HEK293 (cell line): ENCODE measurements at regions not wholly inside any gene's neighbourhood (a gene's known extent, or its start where the extent isn't known, plus 50 kb on each side); places are given as distances from the start of the nearest gene placed in this dataset.

Experiments used
- CTCF ChIA-PET: fragments of 350-600 bp; formaldehyde crosslinking; extraction: SDS; loops from one replicate; lab custom pipeline; 2021; ENCODE audit warnings: antibody characterized with exemption; lab: Yijun Ruan, JAX
- POLR2A ChIA-PET: fragments of 300-600 bp; formaldehyde crosslinking; extraction: SDS; loops from one replicate; lab custom pipeline; 2020; ENCODE audit warnings: antibody characterized with exemption, inconsistent platforms; lab: Yijun Ruan, JAX
- H3K27ac ChIP-seq: fragments of 200-500 bp; sonication (Bioruptor generic); 2 replicates; pipeline ENCODE4 v1.5.1; 2014; ENCODE audit warnings: low read depth, low read length, control low read depth, inconsistent platforms; ENCODE audit errors: extremely low read depth
- H3K36me3 ChIP-seq, 2 experiments: fragments of 200-500 bp in 1 of 2; sonication (Bioruptor generic) in 1 of 2; 1 replicate in 1 of 2; 2 replicates in 1 of 2; pipeline ENCODE4 v1.5.1; 2014 to 2017; ENCODE audit warnings: inconsistent platforms in 2 of 2, low read length in 2 of 2; ENCODE audit not compliant: control insufficient read depth in 2 of 2, insufficient read depth in 1 of 2
- H3K4me1 ChIP-seq: fragments of 200-500 bp; sonication (Bioruptor generic); 2 replicates; pipeline ENCODE4 v1.5.1; 2014; ENCODE audit warnings: mild to moderate bottlenecking, low read length, inconsistent platforms; ENCODE audit not compliant: control insufficient read depth, insufficient read depth
- H3K4me3 ChIP-seq: 2 replicates; pipeline ENCODE4 v1.5.1; 2011; ENCODE audit warnings: low read depth, mild to moderate bottlenecking, control low read depth, low read length, moderate library complexity
- H3K9me3 ChIP-seq: fragments of 200-500 bp; sonication (Bioruptor generic); 2 replicates; pipeline ENCODE4 v1.5.1; 2014; ENCODE audit warnings: low read depth, low read length, inconsistent platforms; ENCODE audit not compliant: control insufficient read depth, insufficient read depth
- BCL11B ChIP-seq: fragments of 450-650 bp; formaldehyde crosslinking; IDR thresholded peaks from 2 replicates; pipeline ENCODE4 v1.5.1; 2016; ENCODE audit warnings: low read depth, missing biosample characterization, missing genetic modification characterization
- FEZF1 ChIP-seq: fragments of 450-650 bp; formaldehyde crosslinking; IDR thresholded peaks from 2 replicates; pipeline ENCODE4 v1.5.1; 2016; ENCODE audit warnings: missing biosample characterization, missing genetic modification characterization
- KLF8 ChIP-seq: fragments of 450-650 bp; formaldehyde crosslinking; IDR thresholded peaks from 2 replicates; pipeline ENCODE4 v1.5.1; 2016; ENCODE audit warnings: missing biosample characterization, missing genetic modification characterization
- MEIS1 ChIP-seq: sonication (generic); formaldehyde crosslinking; IDR thresholded peaks from 2 replicates; pipeline ENCODE4 v1.8.1; 2022; ENCODE audit warnings: missing genetic modification reagents, mild to moderate bottlenecking, borderline replicate concordance
- PBX3 ChIP-seq: sonication (generic); formaldehyde crosslinking; IDR thresholded peaks from 2 replicates; pipeline ENCODE4 v1.8.1; 2022; ENCODE audit warnings: mild to moderate bottlenecking, moderate library complexity, missing genetic modification reagents
- SETDB1 ChIP-seq: IDR thresholded peaks from one replicate; pipeline ENCODE4 v1.6.1; 2017; ENCODE audit warnings: mild to moderate bottlenecking, low read length, moderate library complexity, mixed read lengths; ENCODE audit not compliant: insufficient read length
- SP7 ChIP-seq: fragments of 450-650 bp; formaldehyde crosslinking; IDR thresholded peaks from 2 replicates; pipeline ENCODE4 v1.5.1; 2016; ENCODE audit warnings: missing biosample characterization, missing genetic modification characterization
- ZBTB21 ChIP-seq: fragments of 450-650 bp; formaldehyde crosslinking; IDR thresholded peaks from 2 replicates; pipeline ENCODE4 v1.5.1; 2017; ENCODE audit warnings: missing biosample characterization, missing genetic modification characterization
- ZEB2 ChIP-seq: fragments of 450-650 bp; formaldehyde crosslinking; IDR thresholded peaks from 2 replicates; pipeline ENCODE4 v1.5.1; 2016; ENCODE audit warnings: missing biosample characterization, missing genetic modification characterization
- ZNF133 ChIP-seq: fragments of 450-650 bp; formaldehyde crosslinking; IDR thresholded peaks from 2 replicates; pipeline ENCODE4 v1.5.1; 2016; ENCODE audit warnings: missing biosample characterization, missing genetic modification characterization
- ZNF416 ChIP-seq: fragments of 450-650 bp; formaldehyde crosslinking; IDR thresholded peaks from 2 replicates; pipeline ENCODE4 v1.5.1; 2016; ENCODE audit warnings: missing biosample characterization, missing genetic modification characterization
- ZNF433 ChIP-seq: fragments of 450-650 bp; formaldehyde crosslinking; IDR thresholded peaks from 2 replicates; pipeline ENCODE4 v1.5.1; 2016; ENCODE audit warnings: missing biosample characterization, missing genetic modification characterization, low read depth
- ZNF514 ChIP-seq: fragments of 450-650 bp; formaldehyde crosslinking; IDR thresholded peaks from 2 replicates; pipeline ENCODE4 v1.5.1; 2016; ENCODE audit warnings: missing biosample characterization, missing genetic modification characterization
- ZNF623 ChIP-seq: fragments of 450-650 bp; formaldehyde crosslinking; IDR thresholded peaks from 2 replicates; pipeline ENCODE4 v1.5.1; 2016; ENCODE audit warnings: missing biosample characterization, missing genetic modification characterization
- ZNF624 ChIP-seq: fragments of 450-650 bp; formaldehyde crosslinking; IDR thresholded peaks from 2 replicates; pipeline ENCODE4 v1.5.1; 2017; ENCODE audit warnings: missing biosample characterization, missing genetic modification characterization
- ZNF626 ChIP-seq: fragments of 450-650 bp; sonication (Bioruptor Pico); formaldehyde crosslinking; IDR thresholded peaks from 2 replicates; pipeline ENCODE4 v1.5.1; 2018; ENCODE audit warnings: missing biosample characterization, missing genetic modification characterization, inconsistent platforms
- ZNF776 ChIP-seq: fragments of 450-650 bp; formaldehyde crosslinking; IDR thresholded peaks from 2 replicates; pipeline ENCODE4 v1.5.0; 2017; ENCODE audit warnings: missing biosample characterization, missing genetic modification characterization, borderline replicate concordance
- ZNF837 ChIP-seq: fragments of 450-650 bp; formaldehyde crosslinking; IDR thresholded peaks from 2 replicates; pipeline ENCODE4 v1.5.1; 2016; ENCODE audit warnings: missing biosample characterization, missing genetic modification characterization
- ZNF843 ChIP-seq: fragments of 450-650 bp; formaldehyde crosslinking; IDR thresholded peaks from 2 replicates; pipeline ENCODE4 v1.5.1; 2016; ENCODE audit warnings: missing biosample characterization, missing genetic modification characterization
- ZSCAN18 ChIP-seq: fragments of 450-650 bp; formaldehyde crosslinking; IDR thresholded peaks from 2 replicates; pipeline ENCODE4 v1.5.1; 2016; ENCODE audit warnings: missing biosample characterization, missing genetic modification characterization
- TF ChIP-seq, protein P1 (sequence below): fragments of 450-650 bp; IDR thresholded peaks from 2 replicates; pipeline ENCODE4 v1.5.1; 2018; ENCODE audit warnings: missing biosample characterization, mild to moderate bottlenecking, missing genetic modification characterization
- TF ChIP-seq, protein P2 (sequence below): fragments of 450-650 bp; formaldehyde crosslinking; IDR thresholded peaks from 2 replicates; pipeline ENCODE4 v1.5.1; 2016; ENCODE audit warnings: missing biosample characterization, missing genetic modification characterization
- TF ChIP-seq, protein P3 (sequence below): fragments of 450-650 bp; formaldehyde crosslinking; IDR thresholded peaks from 2 replicates; pipeline ENCODE4 v1.5.1; 2016; ENCODE audit warnings: missing biosample characterization, missing genetic modification characterization

DNA sequence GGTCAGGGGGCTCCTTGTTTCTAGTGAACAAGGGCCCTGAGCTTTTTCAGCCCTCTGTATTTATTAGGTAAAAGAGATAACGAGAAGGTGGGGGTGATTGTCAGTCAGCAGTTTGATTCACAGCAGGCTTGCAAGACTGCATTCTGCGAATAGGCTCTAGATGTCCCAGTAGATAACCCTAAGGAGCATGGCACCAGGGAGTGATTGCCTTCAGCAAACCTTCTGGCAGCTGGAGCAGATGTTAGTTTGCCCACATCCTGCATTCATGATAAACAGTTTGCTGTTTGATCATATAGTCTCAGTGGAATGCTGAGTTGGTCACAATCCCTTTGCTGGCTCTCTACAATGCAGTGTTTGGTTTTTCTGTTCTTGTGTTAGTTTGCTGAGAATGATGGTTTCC lies 161.3 kb upstream of the GADL1 start (continued):
- no peak for TF ChIP-seq ZSCAN18
- TF ChIP-seq ZNF133 (tag by site-specific recombination) = no peak
- TF ChIP-seq, all 188 proteins: peak for 0

DNA sequence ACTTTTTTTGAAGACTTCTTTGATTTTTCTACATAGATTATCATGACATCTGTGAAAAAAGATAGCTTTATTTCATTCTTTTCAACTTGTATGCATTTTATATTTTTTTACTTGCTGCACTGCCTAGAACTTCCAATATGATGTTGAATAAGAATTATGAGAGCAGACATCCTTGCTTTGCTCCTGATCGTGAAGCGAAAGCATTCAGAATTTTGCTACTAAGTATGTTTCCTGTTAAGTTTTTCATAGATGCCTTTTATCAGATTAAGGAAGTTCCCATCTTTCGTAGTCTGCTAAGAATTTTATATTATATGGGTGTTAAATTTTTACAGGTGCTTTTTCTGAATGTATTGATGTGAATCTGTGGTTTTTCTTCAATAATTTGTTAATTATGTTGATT lies 163.4 kb upstream of the GADL1 start:
- H3K9me3 ChIP-seq = no peaks in the 10 kb centered on the region
- no peak overlapping the region for H3K27ac ChIP-seq
- H3K4me3 ChIP-seq = no peak overlapping the region
- TF ChIP-seq, protein P1, sequence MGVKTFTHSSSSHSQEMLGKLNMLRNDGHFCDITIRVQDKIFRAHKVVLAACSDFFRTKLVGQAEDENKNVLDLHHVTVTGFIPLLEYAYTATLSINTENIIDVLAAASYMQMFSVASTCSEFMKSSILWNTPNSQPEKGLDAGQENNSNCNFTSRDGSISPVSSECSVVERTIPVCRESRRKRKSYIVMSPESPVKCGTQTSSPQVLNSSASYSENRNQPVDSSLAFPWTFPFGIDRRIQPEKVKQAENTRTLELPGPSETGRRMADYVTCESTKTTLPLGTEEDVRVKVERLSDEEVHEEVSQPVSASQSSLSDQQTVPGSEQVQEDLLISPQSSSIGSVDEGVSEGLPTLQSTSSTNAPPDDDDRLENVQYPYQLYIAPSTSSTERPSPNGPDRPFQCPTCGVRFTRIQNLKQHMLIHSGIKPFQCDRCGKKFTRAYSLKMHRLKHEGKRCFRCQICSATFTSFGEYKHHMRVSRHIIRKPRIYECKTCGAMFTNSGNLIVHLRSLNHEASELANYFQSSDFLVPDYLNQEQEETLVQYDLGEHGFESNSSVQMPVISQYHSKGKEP (tag by site-specific recombination) = no peak
- TF ChIP-seq, protein P2, sequence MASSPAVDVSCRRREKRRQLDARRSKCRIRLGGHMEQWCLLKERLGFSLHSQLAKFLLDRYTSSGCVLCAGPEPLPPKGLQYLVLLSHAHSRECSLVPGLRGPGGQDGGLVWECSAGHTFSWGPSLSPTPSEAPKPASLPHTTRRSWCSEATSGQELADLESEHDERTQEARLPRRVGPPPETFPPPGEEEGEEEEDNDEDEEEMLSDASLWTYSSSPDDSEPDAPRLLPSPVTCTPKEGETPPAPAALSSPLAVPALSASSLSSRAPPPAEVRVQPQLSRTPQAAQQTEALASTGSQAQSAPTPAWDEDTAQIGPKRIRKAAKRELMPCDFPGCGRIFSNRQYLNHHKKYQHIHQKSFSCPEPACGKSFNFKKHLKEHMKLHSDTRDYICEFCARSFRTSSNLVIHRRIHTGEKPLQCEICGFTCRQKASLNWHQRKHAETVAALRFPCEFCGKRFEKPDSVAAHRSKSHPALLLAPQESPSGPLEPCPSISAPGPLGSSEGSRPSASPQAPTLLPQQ = no peak
- TF ChIP-seq PBX3 (CRISPR knock-in tag) (no peak), SETDB1 (no peak), KLF8 (tag by site-specific recombination) (no peak), ZNF776 (no peak), ZNF843 (tag by site-specific recombination) (no peak), ZNF514 (tag by site-specific recombination) (no peak), ZEB2 (tag by site-specific recombination) (no peak)
- no peaks in the 10 kb centered on the region for H3K36me3 ChIP-seq
- POLR2A ChIA-PET = no interaction called here
- H3K4me1 ChIP-seq = no peaks in the 10 kb centered on the region
- CTCF ChIA-PET = no interaction called here

GRCh38 chr3:31064021-31064420 lies 169.6 kb upstream of the GADL1 start:
- H3K4me1 ChIP-seq = no peaks in the 10 kb centered on the region
- no peaks in the 10 kb centered on the region for H3K36me3 ChIP-seq
- CTCF ChIA-PET = no interaction called here
- no peak for TF ChIP-seq ZNF623 (tag by site-specific recombination)
- TF ChIP-seq, all 188 proteins: peak for 0
- POLR2A ChIA-PET = no interaction called here
- Histone ChIP-seq H3K4me3 (no peak overlapping the region), H3K27ac (no peak overlapping the region), H3K9me3 (no peaks in the 10 kb centered on the region)

- Histone ChIP-seq H3K4me3 (no peak overlapping the region), H3K27ac (no peak overlapping the region), H3K36me3 (no peaks in the 10 kb centered on the region), H3K4me1 (no peaks in the 10 kb centered on the region), H3K9me3 (no peaks in the 10 kb centered on the region)
- ChIA-PET CTCF (no interaction called here), POLR2A (no interaction called here)
- TF ChIP-seq BCL11B (no peak), MEIS1 (CRISPR knock-in tag) (no peak), SP7 (tag by site-specific recombination) (no peak), FEZF1 (no peak), ZNF433 (tag by site-specific recombination) (no peak), ZNF837 (tag by site-specific recombination) (no peak), ZNF626 (no peak), ZNF624 (tag by site-specific recombination) (no peak), ZNF416 (tag by site-specific recombination) (no peak), ZBTB21 (tag by site-specific recombination) (no peak), ZNF514 (tag by site-specific recombination) (no peak)
- TF ChIP-seq, protein P3, sequence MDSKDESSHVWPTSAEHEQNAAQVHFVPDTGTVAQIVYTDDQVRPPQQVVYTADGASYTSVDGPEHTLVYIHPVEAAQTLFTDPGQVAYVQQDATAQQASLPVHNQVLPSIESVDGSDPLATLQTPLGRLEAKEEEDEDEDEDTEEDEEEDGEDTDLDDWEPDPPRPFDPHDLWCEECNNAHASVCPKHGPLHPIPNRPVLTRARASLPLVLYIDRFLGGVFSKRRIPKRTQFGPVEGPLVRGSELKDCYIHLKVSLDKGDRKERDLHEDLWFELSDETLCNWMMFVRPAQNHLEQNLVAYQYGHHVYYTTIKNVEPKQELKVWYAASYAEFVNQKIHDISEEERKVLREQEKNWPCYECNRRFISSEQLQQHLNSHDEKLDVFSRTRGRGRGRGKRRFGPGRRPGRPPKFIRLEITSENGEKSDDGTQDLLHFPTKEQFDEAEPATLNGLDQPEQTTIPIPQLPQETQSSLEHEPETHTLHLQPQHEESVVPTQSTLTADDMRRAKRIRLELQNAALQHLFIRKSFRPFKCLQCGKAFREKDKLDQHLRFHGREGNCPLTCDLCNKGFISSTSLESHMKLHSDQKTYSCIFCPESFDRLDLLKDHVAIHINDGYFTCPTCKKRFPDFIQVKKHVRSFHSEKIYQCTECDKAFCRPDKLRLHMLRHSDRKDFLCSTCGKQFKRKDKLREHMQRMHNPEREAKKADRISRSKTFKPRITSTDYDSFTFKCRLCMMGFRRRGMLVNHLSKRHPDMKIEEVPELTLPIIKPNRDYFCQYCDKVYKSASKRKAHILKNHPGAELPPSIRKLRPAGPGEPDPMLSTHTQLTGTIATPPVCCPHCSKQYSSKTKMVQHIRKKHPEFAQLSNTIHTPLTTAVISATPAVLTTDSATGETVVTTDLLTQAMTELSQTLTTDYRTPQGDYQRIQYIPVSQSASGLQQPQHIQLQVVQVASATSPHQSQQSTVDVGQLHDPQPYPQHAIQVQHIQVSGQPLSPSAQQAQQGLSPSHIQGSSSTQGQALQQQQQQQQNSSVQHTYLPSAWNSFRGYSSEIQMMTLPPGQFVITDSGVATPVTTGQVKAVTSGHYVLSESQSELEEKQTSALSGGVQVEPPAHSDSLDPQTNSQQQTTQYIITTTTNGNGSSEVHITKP = no peak
Measured at GRCh38 chr3:31065765-31066164, 171.3 kb upstream of the GADL1 start.
